ENCODE measurements at regions not wholly inside any gene's neighbourhood (a gene's known extent, or its start where the extent isn't known, plus 50 kb on each side); places are given as distances from the start of the nearest gene placed in this dataset.

- Histone ChIP-seq H4K20me1 (ENCODE audit: insufficient read depth, low read length) (no peaks in the 10 kb centered on the region), H2AFZ (ENCODE audit: low read length) (no peak overlapping the region)
- CTCF ChIA-PET (ENCODE audit: unreplicated experiment) = no interaction called here
Measured at GRCh38 chr16:86635176-86635876, 57.0 kb downstream of the FOXL1 start.

GRCh38 chr16:86635926-86636325 is 57.6 kb downstream of the FOXL1 start:
- DNase-seq (ENCODE audit: low spot score) = no peak
- ChIA-PET CTCF (ENCODE audit: unreplicated experiment) (no interaction called here), POLR2A (no interaction called here)
- Histone ChIP-seq H2AFZ (ENCODE audit: low read length) (no peak overlapping the region), H3K27ac (ENCODE audit: low read depth, low read length, poor library complexity, severe bottlenecking) (no peak overlapping the region), H3K36me3 (ENCODE audit: insufficient read depth, low read length) (no peaks in the 10 kb centered on the region), H3K9me3 (ENCODE audit: low read length) (no peaks in the 10 kb centered on the region), H3K4me3 (ENCODE audit: low read depth, low read length, poor library complexity, severe bottlenecking) (no peak overlapping the region), H3K4me2 (ENCODE audit: low read length) (no peak overlapping the region), H4K20me1 (ENCODE audit: insufficient read depth, low read length) (no peaks in the 10 kb centered on the region), H3K9me2 (ENCODE audit: insufficient read depth, low read length) (no peaks in the 10 kb centered on the region), H3K79me2 (ENCODE audit: insufficient read depth, low read depth, low read length) (no peaks in the 10 kb centered on the region), H3K4me1 (ENCODE audit: insufficient read depth, low read length, poor library complexity, severe bottlenecking) (no peaks in the 10 kb centered on the region)
- TF ChIP-seq CTCF (conservative IDR thresholded peaks at IDR 0.05; ENCODE audit: low read length) = no peak
- BruUV-seq (replicated peaks) = no TSS peak
- intact Hi-C loops (cut with micrococcal nuclease; ENCODE audit: unreplicated experiment) = no loop called here

More at GRCh38 chr16:86635176-86635876, 57.0 kb downstream of the FOXL1 start:
- Histone ChIP-seq H3K9me2 (ENCODE audit: insufficient read depth, low read length) (no peaks in the 10 kb centered on the region), H3K36me3 (ENCODE audit: insufficient read depth, low read length) (no peaks in the 10 kb centered on the region), H3K4me1 (ENCODE audit: insufficient read depth, low read length, poor library complexity, severe bottlenecking) (no peaks in the 10 kb centered on the region), H3K9me3 (ENCODE audit: low read length) (no peaks in the 10 kb centered on the region), H3K27ac (ENCODE audit: low read depth, low read length, poor library complexity, severe bottlenecking) (no peak overlapping the region), H3K79me2 (ENCODE audit: insufficient read depth, low read depth, low read length) (no peaks in the 10 kb centered on the region), H3K4me3 (ENCODE audit: low read depth, low read length, poor library complexity, severe bottlenecking) (no peak overlapping the region), H3K4me2 (ENCODE audit: low read length) (no peak overlapping the region)
- BruUV-seq (replicated peaks) = no TSS peak
- no peak for DNase-seq (ENCODE audit: low spot score)
- TF ChIP-seq EZH2phosphoT487 (IDR thresholded peaks at IDR 0.05; ENCODE audit: borderline replicate concordance, low read depth, low read length) = no peak
- no peak for TF ChIP-seq CTCF (conservative IDR thresholded peaks at IDR 0.05; ENCODE audit: low read length)
- intact Hi-C loops (cut with micrococcal nuclease; ENCODE audit: unreplicated experiment) = no loop called here
- POLR2A ChIA-PET = no interaction called here

GRCh38 chr16:86637744-86638143 is 59.4 kb downstream of the FOXL1 start:
- no peak for TF ChIP-seq CTCF (conservative IDR thresholded peaks at IDR 0.05; ENCODE audit: low read length)
- TF ChIP-seq EZH2phosphoT487 (IDR thresholded peaks at IDR 0.05; ENCODE audit: borderline replicate concordance, low read depth, low read length) = no peak
- BruUV-seq (replicated peaks) = no TSS peak
- no peaks in the 10 kb centered on the region for H4K20me1 ChIP-seq (ENCODE audit: insufficient read depth, low read length)
- no peak overlapping the region for H2AFZ ChIP-seq (ENCODE audit: low read length)
- no peak overlapping the region for H3K4me3 ChIP-seq (ENCODE audit: low read depth, low read length, poor library complexity, severe bottlenecking)
- H3K36me3 ChIP-seq (ENCODE audit: insufficient read depth, low read length) = no peaks in the 10 kb centered on the region
- DNase-seq (ENCODE audit: low spot score) = no peak
- H3K9me2 ChIP-seq (ENCODE audit: insufficient read depth, low read length) = no peaks in the 10 kb centered on the region
- no peaks in the 10 kb centered on the region for H3K79me2 ChIP-seq (ENCODE audit: insufficient read depth, low read depth, low read length)
- H3K4me2 ChIP-seq (ENCODE audit: low read length) = no peak overlapping the region
- no peak overlapping the region for H3K27ac ChIP-seq (ENCODE audit: low read depth, low read length, poor library complexity, severe bottlenecking)
- H3K4me1 ChIP-seq (ENCODE audit: insufficient read depth, low read length, poor library complexity, severe bottlenecking) = no peaks in the 10 kb centered on the region
- CTCF ChIA-PET (ENCODE audit: unreplicated experiment) = no interaction called here
- POLR2A ChIA-PET = no interaction called here
- intact Hi-C loops (cut with micrococcal nuclease; ENCODE audit: unreplicated experiment) = no loop called here
- no peaks in the 10 kb centered on the region for H3K9me3 ChIP-seq (ENCODE audit: low read length)

Data from OCI-LY7 (cell line).